ENCODE measurements at regions not wholly inside any gene's neighbourhood (a gene's known extent, or its start where the extent isn't known, plus 50 kb on each side); places are given as distances from the start of the nearest gene placed in this dataset.

DNA sequence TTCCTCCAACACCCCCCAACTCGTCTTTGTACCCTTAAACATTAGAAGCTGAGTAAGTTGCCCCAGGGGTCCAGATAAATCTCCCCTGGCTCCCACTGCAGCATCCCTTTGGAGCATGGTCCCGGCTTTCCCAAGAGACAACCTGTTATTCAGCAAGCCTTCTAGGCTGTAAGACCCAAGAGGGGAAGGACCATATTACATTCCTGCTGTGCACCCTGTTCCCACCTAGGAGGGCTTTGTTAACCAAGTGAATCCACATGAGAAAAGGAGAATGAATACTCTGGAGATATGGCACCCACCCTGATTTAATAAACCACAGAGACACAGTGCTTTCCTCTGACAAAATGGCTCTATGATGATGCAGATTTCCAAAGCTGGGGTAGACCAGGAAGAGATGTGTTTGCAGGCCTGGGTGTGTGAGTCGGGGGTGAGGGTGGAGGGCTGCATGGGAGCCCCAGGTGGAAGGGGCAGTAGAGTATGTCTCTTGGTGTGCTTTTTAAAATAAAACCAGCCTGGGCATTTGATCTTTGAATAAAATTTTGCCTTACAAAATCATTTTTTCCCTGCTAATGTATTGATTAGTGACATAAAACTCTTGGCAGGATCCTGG is 325.2 kb downstream of the DRD1 start:
- ChIA-PET CTCF (no interaction called here), POLR2A (no interaction called here)
- H3K36me3 ChIP-seq (ENCODE audit: control insufficient read depth, insufficient read depth, low read length) = no peaks in the 10 kb centered on the region
- DNase-seq = no peak
- Mint-ChIP-seq H3K36me3 (ENCODE audit: insufficient read depth, unreplicated experiment) (no peaks in the 10 kb centered on the region), H3K27me3 (ENCODE audit: insufficient read depth, unreplicated experiment) (peaks cover 12% of the 10 kb centered on the region), H3K9me3 (ENCODE audit: unreplicated experiment) (no peaks in the 10 kb centered on the region), H3K27ac (ENCODE audit: unreplicated experiment) (no peak overlapping the region), H3K4me1 (ENCODE audit: low read depth, unreplicated experiment) (no peaks in the 10 kb centered on the region), H3K4me3 (ENCODE audit: unreplicated experiment) (no peak overlapping the region)
- BruUV-seq (replicated peaks) = no TSS peak
- no peaks in the 10 kb centered on the region; the same call in 1 of the 2 replicates for H3K27me3 ChIP-seq (replicated peaks; ENCODE audit: control insufficient read depth, insufficient read depth, low read length)
- intact Hi-C loops (cut with micrococcal nuclease; ENCODE audit: unreplicated experiment) = no loop called here
- no peaks in the 10 kb centered on the region for H3K9me3 ChIP-seq
- no peaks in the 10 kb centered on the region for H3K4me1 ChIP-seq
- TF ChIP-seq, protein P1, sequence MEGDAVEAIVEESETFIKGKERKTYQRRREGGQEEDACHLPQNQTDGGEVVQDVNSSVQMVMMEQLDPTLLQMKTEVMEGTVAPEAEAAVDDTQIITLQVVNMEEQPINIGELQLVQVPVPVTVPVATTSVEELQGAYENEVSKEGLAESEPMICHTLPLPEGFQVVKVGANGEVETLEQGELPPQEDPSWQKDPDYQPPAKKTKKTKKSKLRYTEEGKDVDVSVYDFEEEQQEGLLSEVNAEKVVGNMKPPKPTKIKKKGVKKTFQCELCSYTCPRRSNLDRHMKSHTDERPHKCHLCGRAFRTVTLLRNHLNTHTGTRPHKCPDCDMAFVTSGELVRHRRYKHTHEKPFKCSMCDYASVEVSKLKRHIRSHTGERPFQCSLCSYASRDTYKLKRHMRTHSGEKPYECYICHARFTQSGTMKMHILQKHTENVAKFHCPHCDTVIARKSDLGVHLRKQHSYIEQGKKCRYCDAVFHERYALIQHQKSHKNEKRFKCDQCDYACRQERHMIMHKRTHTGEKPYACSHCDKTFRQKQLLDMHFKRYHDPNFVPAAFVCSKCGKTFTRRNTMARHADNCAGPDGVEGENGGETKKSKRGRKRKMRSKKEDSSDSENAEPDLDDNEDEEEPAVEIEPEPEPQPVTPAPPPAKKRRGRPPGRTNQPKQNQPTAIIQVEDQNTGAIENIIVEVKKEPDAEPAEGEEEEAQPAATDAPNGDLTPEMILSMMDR (IDR thresholded peaks at IDR 0.05; ENCODE audit: insufficient read depth in 1 of 2, low read depth in 1 of 2, low read length in 1 of 2, severe bottlenecking in 1 of 2, unreplicated experiment in 1 of 2) = no peak
- H3K4me3 ChIP-seq (ENCODE audit: low read depth, low read length) = no peak overlapping the region

DNA sequence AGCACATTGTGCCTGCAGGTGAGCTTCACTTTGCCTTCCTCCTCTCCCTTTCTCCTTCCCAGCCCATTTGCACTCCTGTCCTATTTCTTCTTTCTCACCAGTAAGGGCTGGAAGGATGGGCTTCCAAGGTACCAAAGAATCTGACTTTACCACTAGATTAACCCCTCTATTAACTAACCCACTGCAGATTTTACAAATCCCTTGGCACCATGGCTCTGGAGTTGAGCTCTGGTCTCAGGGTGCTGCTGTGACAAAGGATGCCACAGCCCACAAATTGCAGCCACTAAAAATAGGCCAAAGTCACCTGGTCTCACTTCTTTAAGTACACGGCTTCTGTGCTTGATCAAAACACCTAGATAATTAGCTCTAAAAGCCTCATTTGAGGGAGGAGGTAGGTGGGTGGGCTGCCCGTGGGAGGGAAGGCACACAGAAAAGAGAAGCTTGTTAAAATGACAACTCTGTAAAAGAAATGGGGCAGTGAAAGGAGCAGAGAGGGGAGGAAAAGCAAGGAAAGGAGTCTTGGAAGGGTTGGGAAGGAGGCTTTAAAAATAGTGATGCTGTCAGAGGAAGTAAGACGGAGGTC is 327.4 kb downstream of the DRD1 start:
- TF ChIP-seq, protein P1 (IDR thresholded peaks at IDR 0.05; ENCODE audit: insufficient read depth in 1 of 2, low read depth in 1 of 2, low read length in 1 of 2, severe bottlenecking in 1 of 2, unreplicated experiment in 1 of 2) = no peak
- no peak for DNase-seq
- Mint-ChIP-seq H3K4me3 (ENCODE audit: unreplicated experiment) (no peak overlapping the region), H3K27me3 (ENCODE audit: insufficient read depth, unreplicated experiment) (peaks cover 12% of the 10 kb centered on the region), H3K27ac (ENCODE audit: unreplicated experiment) (no peak overlapping the region), H3K4me1 (ENCODE audit: low read depth, unreplicated experiment) (no peaks in the 10 kb centered on the region), H3K36me3 (ENCODE audit: insufficient read depth, unreplicated experiment) (no peaks in the 10 kb centered on the region), H3K9me3 (ENCODE audit: unreplicated experiment) (no peaks in the 10 kb centered on the region)
- intact Hi-C loops (cut with micrococcal nuclease; ENCODE audit: unreplicated experiment) = no loop called here
- no peaks in the 10 kb centered on the region for H3K9me3 ChIP-seq
- no TSS peak for BruUV-seq (replicated peaks)
- no peak overlapping the region for H3K4me3 ChIP-seq (ENCODE audit: low read depth, low read length)
- CTCF ChIA-PET = interaction anchor here (0.5 kb wide), 1 partner anchor 1427 kb away, joined by 5 read pairs; no protein-coding TSS in a partner anchor
- no peaks in the 10 kb centered on the region for H3K4me1 ChIP-seq
- H3K27me3 ChIP-seq (replicated peaks; ENCODE audit: control insufficient read depth, insufficient read depth, low read length) = no peaks in the 10 kb centered on the region; the same call in 1 of the 2 replicates
- POLR2A ChIA-PET = no interaction called here
- no peaks in the 10 kb centered on the region for H3K36me3 ChIP-seq (ENCODE audit: control insufficient read depth, insufficient read depth, low read length)

DNA sequence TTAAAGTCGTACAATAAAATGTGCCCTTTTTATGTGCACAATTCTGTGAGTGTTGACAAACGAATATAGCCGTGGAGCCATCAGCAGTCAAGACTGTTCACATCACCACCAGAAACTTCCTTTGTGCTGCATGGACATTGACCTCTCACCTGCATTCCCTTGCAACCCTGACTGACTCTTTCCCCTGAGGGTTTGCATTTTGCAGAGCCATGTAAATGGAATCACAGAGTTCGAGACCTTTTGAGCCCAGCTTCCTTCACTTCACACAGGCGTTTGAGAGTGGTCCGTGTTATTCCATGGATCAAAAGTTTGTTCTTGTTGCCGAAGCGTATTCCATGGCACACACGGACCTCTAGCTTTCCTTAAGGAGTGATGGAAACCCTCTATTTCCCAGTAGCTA is 328.2 kb downstream of the DRD1 start:
- H3K27ac Mint-ChIP-seq (ENCODE audit: unreplicated experiment) = no peak overlapping the region
- no peaks in the 10 kb centered on the region; the same call in 1 of the 2 replicates for H3K27me3 ChIP-seq (replicated peaks; ENCODE audit: control insufficient read depth, insufficient read depth, low read length)
- TF ChIP-seq, protein P1 (IDR thresholded peaks at IDR 0.05; ENCODE audit: insufficient read depth in 1 of 2, low read depth in 1 of 2, low read length in 1 of 2, severe bottlenecking in 1 of 2, unreplicated experiment in 1 of 2) = no peak
- H3K4me1 Mint-ChIP-seq (ENCODE audit: low read depth, unreplicated experiment) = no peaks in the 10 kb centered on the region
- no peaks in the 10 kb centered on the region for H3K9me3 Mint-ChIP-seq (ENCODE audit: unreplicated experiment)
- no TSS peak for BruUV-seq (replicated peaks)
- no peaks in the 10 kb centered on the region for H3K36me3 ChIP-seq (ENCODE audit: control insufficient read depth, insufficient read depth, low read length)
- no peak overlapping the region for H3K4me3 ChIP-seq (ENCODE audit: low read depth, low read length)
- H3K9me3 ChIP-seq = no peaks in the 10 kb centered on the region
- CTCF ChIA-PET = no interaction called here
- H3K36me3 Mint-ChIP-seq (ENCODE audit: insufficient read depth, unreplicated experiment) = no peaks in the 10 kb centered on the region
- H3K27me3 Mint-ChIP-seq (ENCODE audit: insufficient read depth, unreplicated experiment) = peaks cover 12% of the 10 kb centered on the region
- intact Hi-C loops (cut with micrococcal nuclease; ENCODE audit: unreplicated experiment) = no loop called here
- DNase-seq = no peak
- no peaks in the 10 kb centered on the region for H3K4me1 ChIP-seq
- H3K4me3 Mint-ChIP-seq (ENCODE audit: unreplicated experiment) = no peak overlapping the region
- POLR2A ChIA-PET = no interaction called here
